HG02852 (cell line): ENCODE measurements at regions not wholly inside any gene's neighbourhood (a gene's known extent, or its start where the extent isn't known, plus 50 kb on each side); places are given as distances from the start of the nearest gene placed in this dataset.

Experiments used
- ATAC-seq: cut with Tn5 transposase; IDR thresholded peaks from one replicate; pipeline ENCODE4 v1.9.1; 2021; ENCODE audit warnings: mild to moderate bottlenecking, moderate library complexity; ENCODE audit not compliant: unreplicated experiment

- no peak for ATAC-seq
Measured at GRCh38 chr12:13597837-13598236, 383.6 kb downstream of the GRIN2B start.

GRCh38 chr12:13597166-13597565 lies 384.2 kb downstream of the GRIN2B start:
- no peak for ATAC-seq

GRCh38 chr12:13596714-13597113 lies 384.7 kb downstream of the GRIN2B start:
- no peak for ATAC-seq

- no peak for ATAC-seq
Measured at GRCh38 chr12:13595536-13596443, 385.6 kb downstream of the GRIN2B start.

GRCh38 chr12:13594731-13595514 lies 386.5 kb downstream of the GRIN2B start:
- ATAC-seq: no peak

- no peak for ATAC-seq
Measured at GRCh38 chr12:13592063-13592942, 389.1 kb downstream of the GRIN2B start.

- ATAC-seq: no peak
Measured at GRCh38 chr12:13591488-13591887, 389.9 kb downstream of the GRIN2B start.

- no peak for ATAC-seq
Measured at GRCh38 chr12:13591059-13591458, 390.3 kb downstream of the GRIN2B start.

- ATAC-seq: no peak
Measured at GRCh38 chr12:13588574-13588973, 392.0 kb downstream of the EMP1 start.

- ATAC-seq: no peak
Measured at GRCh38 chr12:13587721-13588390, 391.3 kb downstream of the EMP1 start.

GRCh38 chr12:13586361-13586760 lies 389.8 kb downstream of the EMP1 start:
- no peak for ATAC-seq

GRCh38 chr12:13584541-13584940 lies 388.0 kb downstream of the EMP1 start:
- no peak for ATAC-seq

GRCh38 chr12:13583630-13584029 lies 387.1 kb downstream of the EMP1 start:
- ATAC-seq: no peak

GRCh38 chr12:13582421-13582820 lies 385.9 kb downstream of the EMP1 start:
- no peak for ATAC-seq

GRCh38 chr12:13581031-13581430 lies 384.5 kb downstream of the EMP1 start:
- no peak for ATAC-seq

- no peak for ATAC-seq
Measured at GRCh38 chr12:13580206-13580605, 383.7 kb downstream of the EMP1 start.

- ATAC-seq: no peak
Measured at GRCh38 chr12:13576935-13577500, 380.5 kb downstream of the EMP1 start.

GRCh38 chr12:13573698-13574321 lies 377.3 kb downstream of the EMP1 start:
- ATAC-seq: no peak

GRCh38 chr12:13571035-13571434 lies 374.5 kb downstream of the EMP1 start:
- no peak for ATAC-seq
